ENCODE measurements at regions not wholly inside any gene's neighbourhood (a gene's known extent, or its start where the extent isn't known, plus 50 kb on each side); places are given as distances from the start of the nearest gene placed in this dataset.

DNA sequence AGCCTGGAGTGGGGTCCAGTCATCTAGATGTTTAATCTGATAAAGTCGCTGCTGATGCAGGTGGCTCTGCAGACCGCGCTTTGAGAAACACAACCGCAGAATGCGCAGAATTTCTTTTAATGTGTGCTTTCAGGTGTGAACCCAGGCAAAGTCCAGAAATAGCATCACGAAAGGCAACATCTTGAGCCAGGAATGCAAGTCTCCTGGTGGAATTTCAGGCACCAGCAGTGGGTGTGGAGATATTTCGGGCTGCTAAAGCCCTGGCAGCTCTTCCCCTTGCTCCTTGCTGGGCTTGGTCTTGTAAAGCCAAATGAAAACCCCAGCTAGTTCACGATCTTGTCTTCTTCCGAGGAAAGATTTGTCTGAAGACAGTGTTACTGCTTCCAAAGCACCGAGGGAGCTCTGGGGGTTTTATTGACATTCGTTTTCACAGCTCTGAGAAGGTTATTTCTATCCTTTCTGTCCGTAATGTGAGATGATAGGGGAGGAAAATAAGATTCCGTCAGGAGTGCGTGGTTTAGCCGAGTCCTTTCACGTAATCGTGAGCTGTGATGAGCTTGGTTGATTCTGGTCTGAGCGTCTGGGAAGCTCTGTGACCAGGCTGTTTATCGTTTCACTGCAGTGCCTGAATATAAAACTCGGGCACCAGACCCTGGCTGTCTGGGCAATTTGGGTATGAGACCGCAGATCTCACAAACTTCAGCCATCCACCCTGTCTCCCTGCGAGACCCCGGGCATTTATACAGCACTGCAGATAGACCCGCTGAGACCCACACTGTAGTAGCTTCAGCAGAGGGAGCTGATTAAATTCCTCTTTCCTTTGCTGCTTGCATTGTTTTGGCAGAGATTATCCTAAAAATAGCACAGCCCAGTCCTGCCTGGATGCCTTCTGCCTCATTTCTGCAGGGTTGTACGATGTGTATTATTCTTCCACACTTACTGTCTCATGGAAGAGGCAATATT lies 67.0 kb upstream of the SLC25A26 start:
- H3K4me2 ChIP-seq (replicated peaks; ENCODE audit: extremely low read depth, low read length, poor library complexity, severe bottlenecking) = no peak overlapping the region
- Mint-ChIP-seq H3K9me3 (peaks cover 0 to 3% (median 0%) of the 10 kb centered on the region in 7 donors), H3K36me3 (no peaks in the 10 kb centered on the region), H3K27ac (no peak overlapping the region), H3K27me3 (ENCODE audit: low read depth in 3 of 3) (peaks cover 0 to 3% (median 2%) of the 10 kb centered on the region in 3 donors), H3K4me1 (no peaks in the 10 kb centered on the region), H3K4me3 (no peak overlapping the region)
- H3K36me3 ChIP-seq (replicated peaks in 1 of 2; ENCODE audit: control insufficient read depth in 1 of 2, insufficient read depth in 2 of 2, low read length in 2 of 2) = no peaks in the 10 kb centered on the region
- no peaks in the 10 kb centered on the region for H3K4me1 ChIP-seq (ENCODE audit: control insufficient read depth in 1 of 2, insufficient read depth in 2 of 2, low read length in 2 of 2)
- no peaks in the 10 kb centered on the region for H4K20me1 ChIP-seq (ENCODE audit: insufficient read depth, low read length)
- no peak for DNase-seq
- no peaks in the 10 kb centered on the region for H3K79me2 ChIP-seq (ENCODE audit: insufficient read depth, low read length)
- H3K27me3 ChIP-seq (ENCODE audit: control insufficient read depth in 2 of 2, insufficient read depth in 2 of 2, low read length in 2 of 2) = no peaks in the 10 kb centered on the region
- no peak for TF ChIP-seq CTCF (IDR thresholded peaks at IDR 0.05)
- H3K9ac ChIP-seq (ENCODE audit: insufficient read depth, low read length, poor library complexity, severe bottlenecking) = no peak overlapping the region
- WGBS (ENCODE audit: insufficient coverage) = 78% methylated on average over 24 of the region's 25 CpGs
- no peak overlapping the region for H3K27ac ChIP-seq (ENCODE audit: low read depth in 1 of 2, low read length in 2 of 2)
- H3K4me3 ChIP-seq (replicated peaks in 1 of 3; ENCODE audit: low read depth in 2 of 3, low read length in 3 of 3) = no peak overlapping the region
- H2AFZ ChIP-seq (ENCODE audit: insufficient read depth, low read depth, low read length, poor library complexity, severe bottlenecking) = no peak overlapping the region
- no peaks in the 10 kb centered on the region for H3K9me3 ChIP-seq (replicated peaks in 1 of 2; ENCODE audit: control insufficient read depth in 1 of 2, insufficient read depth in 1 of 2, low read length in 2 of 2)
- intact Hi-C loops (cut with micrococcal nuclease) = no loop called here

DNA sequence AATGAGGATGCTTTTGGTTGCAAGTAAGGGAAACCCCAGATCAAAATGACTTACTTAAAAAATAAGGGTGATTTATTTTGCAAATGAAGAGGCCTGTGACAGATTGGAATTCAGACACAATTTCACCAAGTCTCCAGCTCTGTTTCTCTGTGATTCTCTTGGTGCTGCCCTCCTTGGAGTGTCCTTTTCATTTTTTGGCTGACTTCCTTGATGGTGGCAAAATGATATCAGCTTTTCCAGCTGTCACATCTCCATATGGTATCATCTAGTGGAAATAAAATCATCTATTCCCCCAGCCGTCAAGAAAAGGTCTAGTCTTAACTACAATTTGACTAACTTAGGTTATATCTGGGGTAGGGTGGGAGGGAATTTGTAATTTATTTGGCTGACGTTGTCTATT lies 68.5 kb upstream of the SLC25A26 start:
- Mint-ChIP-seq H3K36me3 (no peaks in the 10 kb centered on the region), H3K9me3 (peaks cover 0 to 3% (median 0%) of the 10 kb centered on the region in 7 donors), H3K4me1 (no peaks in the 10 kb centered on the region), H3K27me3 (ENCODE audit: low read depth in 3 of 3) (peaks cover 0 to 5% (median 2%) of the 10 kb centered on the region in 3 donors), H3K27ac (no peak overlapping the region), H3K4me3 (no peak overlapping the region)
- Histone ChIP-seq H3K9ac (ENCODE audit: insufficient read depth, low read length, poor library complexity, severe bottlenecking) (no peak overlapping the region), H3K27me3 (ENCODE audit: control insufficient read depth in 2 of 2, insufficient read depth in 2 of 2, low read length in 2 of 2) (no peaks in the 10 kb centered on the region), H2AFZ (ENCODE audit: insufficient read depth, low read depth, low read length, poor library complexity, severe bottlenecking) (no peak overlapping the region), H3K4me1 (ENCODE audit: control insufficient read depth in 1 of 2, insufficient read depth in 2 of 2, low read length in 2 of 2) (no peaks in the 10 kb centered on the region), H3K4me3 (replicated peaks in 1 of 3; ENCODE audit: low read depth in 2 of 3, low read length in 3 of 3) (no peak overlapping the region), H3K4me2 (replicated peaks; ENCODE audit: extremely low read depth, low read length, poor library complexity, severe bottlenecking) (no peak overlapping the region), H4K20me1 (ENCODE audit: insufficient read depth, low read length) (no peaks in the 10 kb centered on the region), H3K27ac (ENCODE audit: low read depth in 1 of 2, low read length in 2 of 2) (no peak overlapping the region), H3K9me3 (replicated peaks in 1 of 2; ENCODE audit: control insufficient read depth in 1 of 2, insufficient read depth in 1 of 2, low read length in 2 of 2) (no peaks in the 10 kb centered on the region), H3K79me2 (ENCODE audit: insufficient read depth, low read length) (no peaks in the 10 kb centered on the region), H3K36me3 (replicated peaks in 1 of 2; ENCODE audit: control insufficient read depth in 1 of 2, insufficient read depth in 2 of 2, low read length in 2 of 2) (no peaks in the 10 kb centered on the region)
- no CpG with 5 or more reads among the region's 2 CpGs for WGBS (ENCODE audit: insufficient coverage)
- DNase-seq = no peak
- TF ChIP-seq CTCF (IDR thresholded peaks at IDR 0.05) = no peak
- intact Hi-C loops (cut with micrococcal nuclease) = no loop called here

All from CD14-positive monocyte (primary cell).